Neural progenitor cell (in vitro differentiated cells): ENCODE measurements at regions not wholly inside any gene's neighbourhood (a gene's known extent, or its start where the extent isn't known, plus 50 kb on each side); places are given as distances from the start of the nearest gene placed in this dataset.

Experiments
- DNase-seq: peaks from one replicate; pipeline ENCODE4 v3.0.0-alpha.2; 2016; ENCODE audit warnings: low spot score
- H2AFZ ChIP-seq: fragments of 200-600 bp; sonication (generic); replicated peaks from 2 replicates; pipeline ENCODE4 v1.6.1; 2016; ENCODE audit warnings: antibody characterized with exemption
- H3F3A ChIP-seq: fragments of 200-600 bp; sonication (generic); 2 replicates; pipeline ENCODE4 v1.6.1; 2016; ENCODE audit warnings: antibody characterized with exemption, low read depth
- H3K27ac ChIP-seq: fragments of 200-600 bp; sonication (generic); 2 replicates; pipeline ENCODE4 v1.5.1; 2016; ENCODE audit warnings: mild to moderate bottlenecking
- H3K27me3 ChIP-seq: fragments of 200-600 bp; sonication (generic); 2 replicates; pipeline ENCODE4 v1.6.1; 2016; ENCODE audit warnings: mild to moderate bottlenecking, moderate library complexity
- H3K36me3 ChIP-seq: fragments of 200-600 bp; sonication (generic); 2 replicates; pipeline ENCODE4 v1.5.1; 2016
- H3K4me1 ChIP-seq: fragments of 200-600 bp; sonication (generic); 2 replicates; pipeline ENCODE4 v1.6.1; 2016; ENCODE audit warnings: mixed run types
- H3K4me2 ChIP-seq: fragments of 200-600 bp; sonication (generic); 2 replicates; pipeline ENCODE4 v1.6.1; 2016
- H3K4me3 ChIP-seq: fragments of 200-600 bp; sonication (generic); 2 replicates; pipeline ENCODE4 v1.5.1; 2016
- H3K79me2 ChIP-seq: fragments of 200-600 bp; sonication (generic); 2 replicates; pipeline ENCODE4 v1.6.1; 2016; ENCODE audit warnings: low read depth
- H3K9ac ChIP-seq: fragments of 200-600 bp; sonication (generic); 2 replicates; pipeline ENCODE4 v1.6.1; 2016
- H3K9me3 ChIP-seq: fragments of 200-600 bp; sonication (generic); 2 replicates; pipeline ENCODE4 v1.5.1; 2016; ENCODE audit warnings: low read depth
- H4K20me1 ChIP-seq: fragments of 200-600 bp; sonication (generic); 2 replicates; pipeline ENCODE4 v1.6.1; 2016; ENCODE audit warnings: low read depth
- H3K27ac Mint-ChIP-seq: 3 replicates; pipeline ENCODE4 v1.8.0; 2021; ENCODE audit warnings: mixed read lengths
- H3K27me3 Mint-ChIP-seq: 2 replicates; pipeline ENCODE4 v1.8.0; 2022; ENCODE audit warnings: low read depth, mild to moderate bottlenecking, inconsistent platforms, moderate library complexity, mixed read lengths; ENCODE audit not compliant: insufficient read depth
- H3K36me3 Mint-ChIP-seq: 3 replicates; pipeline ENCODE4 v1.8.0; 2021; ENCODE audit warnings: mixed read lengths
- H3K4me1 Mint-ChIP-seq: 3 replicates; pipeline ENCODE4 v1.8.0; 2021; ENCODE audit warnings: mixed read lengths
- H3K4me3 Mint-ChIP-seq: 3 replicates; pipeline ENCODE4 v1.8.0; 2021; ENCODE audit warnings: mild to moderate bottlenecking, moderate library complexity, mixed read lengths
- H3K9me3 Mint-ChIP-seq: 3 replicates; pipeline ENCODE4 v1.8.0; 2020; ENCODE audit warnings: mixed read lengths
- CTCF ChIP-seq: fragments of 200-600 bp; sonication (generic); IDR thresholded peaks from 2 replicates; pipeline ENCODE4 v1.5.1; 2017; ENCODE audit warnings: antibody characterized with exemption, mild to moderate bottlenecking
- EZH2 ChIP-seq: fragments of 200-600 bp; sonication (generic); IDR thresholded peaks from 2 replicates; pipeline ENCODE4 v1.6.1; 2017; ENCODE audit warnings: antibody characterized with exemption, mild to moderate bottlenecking, moderate library complexity
- EZH2phosphoT487 ChIP-seq: fragments of 200-600 bp; sonication (generic); IDR thresholded peaks from 2 replicates; pipeline ENCODE4 v1.6.1; 2017; ENCODE audit warnings: antibody characterized with exemption

GRCh38 chr2:67642046-67642382, 244.9 kb downstream of the ETAA1 start:
- Mint-ChIP-seq H3K9me3 (no peaks in the 10 kb centered on the region), H3K4me1 (no peaks in the 10 kb centered on the region), H3K27ac (no peak overlapping the region), H3K4me3 (no peak overlapping the region), H3K27me3 (no peaks in the 10 kb centered on the region), H3K36me3 (no peaks in the 10 kb centered on the region)
- no peaks in the 10 kb centered on the region for H4K20me1 ChIP-seq
- no peaks in the 10 kb centered on the region for H3K4me1 ChIP-seq
- no peak overlapping the region for H3K9ac ChIP-seq
- no peaks in the 10 kb centered on the region for H3K27me3 ChIP-seq
- H2AFZ ChIP-seq = no peak overlapping the region
- H3F3A ChIP-seq = no peaks in the 10 kb centered on the region
- H3K4me2 ChIP-seq = no peak overlapping the region
- no peak for DNase-seq
- H3K36me3 ChIP-seq = no peaks in the 10 kb centered on the region
- H3K4me3 ChIP-seq = no peak overlapping the region
- H3K27ac ChIP-seq = no peak overlapping the region
- H3K79me2 ChIP-seq = no peaks in the 10 kb centered on the region
- H3K9me3 ChIP-seq = no peaks in the 10 kb centered on the region
- TF ChIP-seq CTCF (no peak), EZH2phosphoT487 (no peak), EZH2 (no peak)

GRCh38 chr2:67642961-67643360, 245.8 kb downstream of the ETAA1 start:
- Histone ChIP-seq H3K9me3 (no peaks in the 10 kb centered on the region), H3K9ac (no peak overlapping the region), H3K27me3 (no peaks in the 10 kb centered on the region), H2AFZ (no peak overlapping the region), H4K20me1 (no peaks in the 10 kb centered on the region), H3F3A (no peaks in the 10 kb centered on the region), H3K36me3 (no peaks in the 10 kb centered on the region), H3K4me2 (no peak overlapping the region), H3K27ac (no peak overlapping the region), H3K4me3 (no peak overlapping the region), H3K79me2 (no peaks in the 10 kb centered on the region), H3K4me1 (no peaks in the 10 kb centered on the region)
- Mint-ChIP-seq H3K27ac (no peak overlapping the region), H3K36me3 (no peaks in the 10 kb centered on the region), H3K9me3 (no peaks in the 10 kb centered on the region), H3K4me3 (no peak overlapping the region), H3K27me3 (no peaks in the 10 kb centered on the region), H3K4me1 (no peaks in the 10 kb centered on the region)
- no peak for DNase-seq
- TF ChIP-seq CTCF (no peak), EZH2 (no peak), EZH2phosphoT487 (no peak)

GRCh38 chr2:67645280-67646138, 248.4 kb downstream of the ETAA1 start:
- Histone ChIP-seq H3K9me3 (no peaks in the 10 kb centered on the region), H3K79me2 (no peaks in the 10 kb centered on the region), H3K9ac (no peak overlapping the region), H3K4me3 (no peak overlapping the region), H2AFZ (no peak overlapping the region), H3F3A (peaks cover 12% of the 10 kb centered on the region), H3K4me2 (no peak overlapping the region), H3K27ac (no peak overlapping the region), H3K36me3 (no peaks in the 10 kb centered on the region), H4K20me1 (no peaks in the 10 kb centered on the region), H3K27me3 (no peaks in the 10 kb centered on the region), H3K4me1 (peaks cover 12% of the 10 kb centered on the region)
- DNase-seq = no peak
- TF ChIP-seq EZH2 (no peak), EZH2phosphoT487 (no peak), CTCF (no peak)
- no peaks in the 10 kb centered on the region for H3K36me3 Mint-ChIP-seq
- peaks cover 14% of the 10 kb centered on the region for H3K4me1 Mint-ChIP-seq
- no peak overlapping the region for H3K4me3 Mint-ChIP-seq
- no peak overlapping the region for H3K27ac Mint-ChIP-seq
- H3K27me3 Mint-ChIP-seq = peaks cover 3% of the 10 kb centered on the region
- no peaks in the 10 kb centered on the region for H3K9me3 Mint-ChIP-seq
